ENCODE measurements at regions not wholly inside any gene's neighbourhood (a gene's known extent, or its start where the extent isn't known, plus 50 kb on each side); places are given as distances from the start of the nearest gene placed in this dataset.

DNA sequence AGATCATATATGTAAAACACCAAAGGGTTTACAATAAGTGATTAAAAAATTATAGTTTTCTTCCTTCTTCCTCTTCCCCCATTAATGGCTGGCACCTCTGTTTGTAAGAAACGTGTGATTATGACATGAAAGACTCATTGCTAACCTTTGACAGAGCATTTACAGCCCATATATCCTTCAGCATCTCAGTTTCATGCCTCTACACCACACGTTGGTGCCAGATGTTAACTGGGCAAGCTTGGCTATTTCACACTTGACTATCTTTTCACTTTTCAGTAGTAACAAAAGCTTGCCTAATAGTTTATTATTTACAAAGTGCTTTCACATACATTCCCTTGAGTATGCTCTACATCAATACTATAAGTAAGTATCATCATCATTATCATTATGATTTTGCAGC, 65.3 kb upstream of the C1QTNF7 start:
- DNase-seq (ENCODE audit: extremely low read depth, low read depth), result no peak

DNA sequence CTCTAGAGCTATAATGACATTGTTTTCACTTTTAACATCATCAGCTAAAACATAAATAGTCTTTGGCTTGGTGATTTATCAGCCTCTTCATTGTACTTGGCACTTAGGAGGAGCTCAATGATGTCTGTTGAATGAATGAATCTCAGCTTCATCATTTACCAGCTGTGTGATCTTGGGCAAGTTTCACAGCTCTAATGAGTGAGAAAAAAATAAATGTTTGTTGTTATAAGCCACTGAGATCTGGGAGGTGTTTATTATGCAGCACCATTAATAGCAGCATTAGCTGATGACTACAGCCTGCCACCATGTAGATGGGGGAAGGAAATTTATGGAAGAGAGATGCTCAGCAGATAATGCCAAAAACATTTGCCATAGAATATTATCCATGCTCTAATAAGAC, 63.6 kb upstream of the C1QTNF7 start:
- DNase-seq (ENCODE audit: extremely low read depth, low read depth), result no peak

GRCh38 chr4:15365641-15366040, 62.2 kb upstream of the C1QTNF7 start:
- DNase-seq (ENCODE audit: extremely low read depth, low read depth), result no peak

- DNase-seq (ENCODE audit: extremely low read depth, low read depth), result no peak
Measured at GRCh38 chr4:15366721-15367120, 61.1 kb upstream of the C1QTNF7 start.

GRCh38 chr4:15368856-15369255, 59.0 kb upstream of the C1QTNF7 start:
- DNase-seq (ENCODE audit: extremely low read depth, low read depth), result no peak

GRCh38 chr4:15370296-15370695, 57.5 kb upstream of the C1QTNF7 start:
- DNase-seq (ENCODE audit: extremely low read depth, low read depth), result no peak

DNA sequence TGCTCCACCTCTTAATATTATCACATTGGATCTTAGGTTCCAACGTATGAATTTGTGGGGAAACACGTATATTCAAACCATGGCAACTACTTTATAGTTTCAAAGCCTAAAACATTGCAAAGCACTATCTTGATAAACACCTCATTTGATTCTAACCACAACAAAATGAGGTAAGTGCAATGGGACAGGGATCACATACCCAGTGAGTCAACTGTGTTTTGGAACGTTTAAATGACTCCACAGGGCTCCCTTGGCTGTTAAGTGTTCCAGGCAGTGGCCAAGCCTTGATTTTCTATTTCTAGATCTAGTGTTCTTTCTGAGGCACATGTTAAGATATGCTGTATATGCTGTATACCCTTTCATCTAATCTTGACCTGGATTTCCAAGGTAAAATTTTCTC, 54.5 kb upstream of the C1QTNF7 start:
- DNase-seq (ENCODE audit: extremely low read depth, low read depth), result no peak

DNA sequence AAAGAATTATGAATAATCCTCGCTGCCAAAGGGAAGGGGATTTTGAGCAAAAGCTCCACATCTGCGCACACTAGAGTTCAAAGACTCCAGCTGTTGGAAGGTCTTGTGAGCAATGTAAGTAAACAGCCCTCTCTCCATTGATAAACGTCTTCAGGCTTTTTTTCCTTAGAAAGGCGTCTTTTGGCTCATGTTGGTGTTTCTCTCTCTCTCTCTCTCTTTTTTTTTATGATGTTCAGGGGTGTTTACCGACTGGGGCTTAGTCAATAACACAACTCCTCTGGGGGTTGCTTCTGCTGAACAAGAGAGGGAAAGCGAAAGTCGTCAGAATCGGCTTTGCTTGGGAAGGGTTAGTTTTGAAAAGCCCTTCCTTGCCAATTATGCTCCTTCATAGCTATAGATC, 53.2 kb upstream of the C1QTNF7 start:
- no peak for DNase-seq (ENCODE audit: extremely low read depth, low read depth)

DNA sequence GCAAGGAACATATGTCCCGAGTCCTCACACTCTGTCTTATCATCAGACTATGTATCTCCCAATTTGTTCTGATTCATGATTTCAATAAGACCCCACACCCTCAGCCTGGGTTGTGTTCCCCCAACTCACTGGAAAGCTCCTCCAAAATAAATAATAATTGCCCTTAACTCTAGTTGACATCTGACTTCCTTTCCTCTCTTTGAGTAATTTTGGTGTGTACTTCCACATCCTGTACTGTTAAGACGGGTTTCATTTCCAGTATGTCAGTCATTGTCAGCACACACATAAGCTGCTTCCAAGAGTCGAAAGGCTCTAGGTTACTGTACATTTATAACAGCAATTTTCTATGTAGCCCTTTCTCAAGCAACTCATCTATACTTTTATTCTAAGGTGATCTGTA, 52.2 kb upstream of the C1QTNF7 start:
- DNase-seq (ENCODE audit: extremely low read depth, low read depth), result no peak

- no peak for DNase-seq (ENCODE audit: extremely low read depth, low read depth)
Measured at GRCh38 chr4:15376145-15376544, 51.7 kb upstream of the C1QTNF7 start.

GRCh38 chr4:15376594-15376993, 51.2 kb upstream of the C1QTNF7 start:
- no peak for DNase-seq (ENCODE audit: extremely low read depth, low read depth)

Measured in NCI-H460 (cell line).